H9 (cell line): ENCODE measurements at regions not wholly inside any gene's neighbourhood (a gene's known extent, or its start where the extent isn't known, plus 50 kb on each side); places are given as distances from the start of the nearest gene placed in this dataset.

Source experiments
- DNase-seq: peaks from one replicate; pipeline ENCODE4 v3.0.0-alpha.2; 2017
- H2AFZ ChIP-seq: one replicate; pipeline ENCODE4 v1.6.1; 2013; ENCODE audit warnings: mild to moderate bottlenecking, low read length, control low read depth, moderate library complexity
- H2AK5ac ChIP-seq: 2 replicates; pipeline ENCODE4 v1.6.1; 2013; ENCODE audit warnings: low read length, control low read depth, mixed read lengths; ENCODE audit not compliant: insufficient read length
- H2BK120ac ChIP-seq: one replicate; pipeline ENCODE4 v1.6.1; 2013; ENCODE audit warnings: low read depth, mild to moderate bottlenecking, low read length, control low read depth, inconsistent platforms; ENCODE audit not compliant: poor library complexity, severe bottlenecking
- H2BK12ac ChIP-seq: 2 replicates; pipeline ENCODE4 v1.6.1; 2013; ENCODE audit warnings: low read length, control low read depth, mixed read lengths, low read depth; ENCODE audit not compliant: insufficient read length
- H2BK15ac ChIP-seq: 2 replicates; pipeline ENCODE4 v1.6.1; 2013; ENCODE audit warnings: low read depth, low read length, control low read depth
- H2BK20ac ChIP-seq: one replicate; pipeline ENCODE4 v1.6.1; 2013; ENCODE audit warnings: low read depth, mild to moderate bottlenecking, low read length, control low read depth, inconsistent platforms; ENCODE audit not compliant: poor library complexity, severe bottlenecking
- H2BK5ac ChIP-seq: 2 replicates; pipeline ENCODE4 v1.6.1; 2013; ENCODE audit warnings: low read length, control low read depth, mixed read lengths; ENCODE audit not compliant: insufficient read length
- H3K14ac ChIP-seq: 2 replicates; pipeline ENCODE4 v1.6.1; 2013; ENCODE audit warnings: low read length, control low read depth; ENCODE audit not compliant: insufficient read depth
- H3K18ac ChIP-seq: 2 replicates; pipeline ENCODE4 v1.6.1; 2013; ENCODE audit warnings: low read depth, mild to moderate bottlenecking, mixed read lengths, low read length, control low read depth; ENCODE audit not compliant: insufficient read length
- H3K23ac ChIP-seq: 2 replicates; pipeline ENCODE4 v1.6.1; 2013; ENCODE audit warnings: low read length, control low read depth, mixed read lengths, low read depth; ENCODE audit not compliant: insufficient read length
- H3K23me2 ChIP-seq: 2 replicates; pipeline ENCODE4 v1.6.1; 2013; ENCODE audit warnings: low read depth, mild to moderate bottlenecking, mixed read lengths, low read length, control low read depth; ENCODE audit not compliant: insufficient read length, poor library complexity, severe bottlenecking
- H3K27ac ChIP-seq: 2 replicates; pipeline ENCODE4 v1.5.1; 2013; ENCODE audit warnings: low read length, control low read depth, mixed read lengths, low read depth; ENCODE audit not compliant: insufficient read length
- H3K27me3 ChIP-seq: 2 replicates; pipeline ENCODE4 v1.6.1; 2013; ENCODE audit warnings: low read length, control low read depth, inconsistent platforms; ENCODE audit not compliant: insufficient read depth
- H3K4ac ChIP-seq: 2 replicates; pipeline ENCODE4 v1.6.1; 2013; ENCODE audit warnings: low read depth, mild to moderate bottlenecking, control low read depth, inconsistent platforms, low read length, moderate library complexity
- H3K4me1 ChIP-seq: 2 replicates; pipeline ENCODE4 v1.6.1; 2013; ENCODE audit warnings: low read length, control low read depth, inconsistent platforms; ENCODE audit not compliant: insufficient read depth
- H3K4me2 ChIP-seq: 2 replicates; pipeline ENCODE4 v1.6.1; 2013; ENCODE audit warnings: low read length, control low read depth, mixed read lengths; ENCODE audit not compliant: insufficient read length, insufficient read depth
- H3K56ac ChIP-seq: 2 replicates; pipeline ENCODE4 v1.6.1; 2013; ENCODE audit warnings: low read depth, mild to moderate bottlenecking, mixed read lengths, low read length, control low read depth; ENCODE audit not compliant: insufficient read length
- H3K79me1 ChIP-seq: 2 replicates; pipeline ENCODE4 v1.6.1; 2013; ENCODE audit warnings: low read depth, mild to moderate bottlenecking, moderate library complexity, low read length, control low read depth, inconsistent platforms; ENCODE audit not compliant: insufficient read depth, poor library complexity, severe bottlenecking
- H3K79me2 ChIP-seq: 2 replicates; pipeline ENCODE4 v1.6.1; 2013; ENCODE audit warnings: low read length, control low read depth, inconsistent platforms; ENCODE audit not compliant: insufficient read depth
- H3K9ac ChIP-seq: 2 replicates; pipeline ENCODE4 v1.6.1; 2013; ENCODE audit warnings: low read length, control low read depth, mixed read lengths; ENCODE audit not compliant: insufficient read length; ENCODE audit errors: extremely low read depth
- H3K9me3 ChIP-seq: one replicate; pipeline ENCODE4 v1.6.1; 2013; ENCODE audit warnings: low read depth, low read length, inconsistent platforms; ENCODE audit not compliant: control insufficient read depth
- H3T11ph ChIP-seq: one replicate; pipeline ENCODE4 v1.6.1; 2013; ENCODE audit warnings: mild to moderate bottlenecking, low read length, control low read depth, inconsistent platforms
- H4K20me1 ChIP-seq: one replicate; pipeline ENCODE4 v1.6.1; 2013; ENCODE audit not compliant: control insufficient read depth, insufficient read length, insufficient read depth
- H4K5ac ChIP-seq: 2 replicates; pipeline ENCODE4 v1.6.1; 2013; ENCODE audit warnings: low read depth, mild to moderate bottlenecking, mixed read lengths, low read length, control low read depth; ENCODE audit not compliant: insufficient read length
- H4K8ac ChIP-seq: replicated peaks from 2 replicates; pipeline ENCODE4 v1.6.1; 2013; ENCODE audit warnings: low read length, control low read depth, mixed read lengths, low read depth; ENCODE audit not compliant: insufficient read length
- H4K91ac ChIP-seq: 2 replicates; pipeline ENCODE4 v1.6.1; 2013; ENCODE audit warnings: low read depth, mild to moderate bottlenecking, moderate library complexity, mixed read lengths, low read length, control low read depth; ENCODE audit not compliant: insufficient read length
- H3K27ac Mint-ChIP-seq, 3 experiments: 2 replicates in 2 of 3; 3 replicates in 1 of 3; pipeline ENCODE4 v1.8.0; 2020 to 2021; ENCODE audit warnings: mixed read lengths in 3 of 3, mild to moderate bottlenecking in 1 of 3, moderate library complexity in 1 of 3
- H3K27me3 Mint-ChIP-seq: 2 replicates; pipeline ENCODE4 v1.8.0; 2021; ENCODE audit warnings: low read depth, mild to moderate bottlenecking, moderate library complexity, mixed read lengths
- H3K36me3 Mint-ChIP-seq, 3 experiments: 2 replicates in 2 of 3; 3 replicates in 1 of 3; pipeline ENCODE4 v1.8.0; 2020 to 2021; ENCODE audit warnings: low read depth in 3 of 3, mixed read lengths in 3 of 3; ENCODE audit not compliant: insufficient read depth in 1 of 3
- H3K4me1 Mint-ChIP-seq, 2 experiments: 2 replicates each; pipeline ENCODE4 v1.8.0; 2020; ENCODE audit warnings: mixed read lengths in 2 of 2
- H3K4me3 Mint-ChIP-seq, 2 experiments: 2 replicates in 1 of 2; 3 replicates in 1 of 2; pipeline ENCODE4 v1.8.0; 2020 to 2021; ENCODE audit warnings: mild to moderate bottlenecking in 2 of 2, mixed read lengths in 2 of 2, moderate library complexity in 1 of 2
- H3K9me3 Mint-ChIP-seq, 2 experiments: 2 replicates in 1 of 2; 3 replicates in 1 of 2; pipeline ENCODE4 v1.8.0; 2020; ENCODE audit warnings: mild to moderate bottlenecking in 2 of 2, mixed read lengths in 2 of 2, moderate library complexity in 1 of 2
- TF ChIP-seq, protein P1 (sequence below): fragments of 200-600 bp; sonication (generic); conservative IDR thresholded peaks from 3 replicates; pipeline ENCODE4 v1.8.0; 2021; ENCODE audit warnings: antibody characterized with exemption, mild to moderate bottlenecking

- H3T11ph ChIP-seq, result no peak overlapping the region
- H2BK120ac ChIP-seq, result no peak overlapping the region
- no peaks in the 10 kb centered on the region for H3K23me2 ChIP-seq
- Mint-ChIP-seq H3K4me3 (no peak overlapping the region), H3K9me3 (peaks cover 6 to 7% of the 10 kb centered on the region in 2 experiments; a peak in 4 of 5 replicates), H3K36me3 (peaks cover 0 to 3% (median 0%) of the 10 kb centered on the region in 3 experiments; a peak in 1 of 7 replicates), H3K4me1 (no peaks in the 10 kb centered on the region), H3K27ac (no peak overlapping the region), H3K27me3 (no peaks in the 10 kb centered on the region)
- H3K4me1 ChIP-seq, result no peaks in the 10 kb centered on the region
- H2BK12ac ChIP-seq, result no peak overlapping the region
- H3K4me2 ChIP-seq, result no peak overlapping the region
- no peak overlapping the region for H2BK5ac ChIP-seq
- H3K27me3 ChIP-seq, result no peaks in the 10 kb centered on the region
- TF ChIP-seq, protein P1, sequence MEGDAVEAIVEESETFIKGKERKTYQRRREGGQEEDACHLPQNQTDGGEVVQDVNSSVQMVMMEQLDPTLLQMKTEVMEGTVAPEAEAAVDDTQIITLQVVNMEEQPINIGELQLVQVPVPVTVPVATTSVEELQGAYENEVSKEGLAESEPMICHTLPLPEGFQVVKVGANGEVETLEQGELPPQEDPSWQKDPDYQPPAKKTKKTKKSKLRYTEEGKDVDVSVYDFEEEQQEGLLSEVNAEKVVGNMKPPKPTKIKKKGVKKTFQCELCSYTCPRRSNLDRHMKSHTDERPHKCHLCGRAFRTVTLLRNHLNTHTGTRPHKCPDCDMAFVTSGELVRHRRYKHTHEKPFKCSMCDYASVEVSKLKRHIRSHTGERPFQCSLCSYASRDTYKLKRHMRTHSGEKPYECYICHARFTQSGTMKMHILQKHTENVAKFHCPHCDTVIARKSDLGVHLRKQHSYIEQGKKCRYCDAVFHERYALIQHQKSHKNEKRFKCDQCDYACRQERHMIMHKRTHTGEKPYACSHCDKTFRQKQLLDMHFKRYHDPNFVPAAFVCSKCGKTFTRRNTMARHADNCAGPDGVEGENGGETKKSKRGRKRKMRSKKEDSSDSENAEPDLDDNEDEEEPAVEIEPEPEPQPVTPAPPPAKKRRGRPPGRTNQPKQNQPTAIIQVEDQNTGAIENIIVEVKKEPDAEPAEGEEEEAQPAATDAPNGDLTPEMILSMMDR, result no peak
- no peak overlapping the region for H3K23ac ChIP-seq
- no peaks in the 10 kb centered on the region for H3K79me1 ChIP-seq
- no peak overlapping the region for H3K4ac ChIP-seq
- H3K9ac ChIP-seq, result no peak overlapping the region
- no peaks in the 10 kb centered on the region for H3K9me3 ChIP-seq
- H4K8ac ChIP-seq, result no peak overlapping the region
- no peaks in the 10 kb centered on the region for H3K79me2 ChIP-seq
- H4K20me1 ChIP-seq, result no peaks in the 10 kb centered on the region
- H4K91ac ChIP-seq, result no peak overlapping the region
- no peak overlapping the region for H2BK20ac ChIP-seq
- H3K56ac ChIP-seq, result no peak overlapping the region
- no peak overlapping the region for H3K18ac ChIP-seq
- no peak for DNase-seq
- H3K14ac ChIP-seq, result no peak overlapping the region
- H3K27ac ChIP-seq, result no peak overlapping the region
- no peak overlapping the region for H2BK15ac ChIP-seq
- no peak overlapping the region for H4K5ac ChIP-seq
- no peak overlapping the region for H2AK5ac ChIP-seq
- H2AFZ ChIP-seq, result no peak overlapping the region
Observed at GRCh38 chr6:140879946-140880345, 1252.8 kb upstream of the GJE1 start.
